HG03097 (cell line): ENCODE measurements at regions not wholly inside any gene's neighbourhood (a gene's known extent, or its start where the extent isn't known, plus 50 kb on each side); places are given as distances from the start of the nearest gene placed in this dataset.

Experiments used
- ATAC-seq: cut with Tn5 transposase; IDR thresholded peaks from one replicate; pipeline ENCODE4 v1.9.1; 2021; ENCODE audit not compliant: unreplicated experiment, low FRiP score

DNA sequence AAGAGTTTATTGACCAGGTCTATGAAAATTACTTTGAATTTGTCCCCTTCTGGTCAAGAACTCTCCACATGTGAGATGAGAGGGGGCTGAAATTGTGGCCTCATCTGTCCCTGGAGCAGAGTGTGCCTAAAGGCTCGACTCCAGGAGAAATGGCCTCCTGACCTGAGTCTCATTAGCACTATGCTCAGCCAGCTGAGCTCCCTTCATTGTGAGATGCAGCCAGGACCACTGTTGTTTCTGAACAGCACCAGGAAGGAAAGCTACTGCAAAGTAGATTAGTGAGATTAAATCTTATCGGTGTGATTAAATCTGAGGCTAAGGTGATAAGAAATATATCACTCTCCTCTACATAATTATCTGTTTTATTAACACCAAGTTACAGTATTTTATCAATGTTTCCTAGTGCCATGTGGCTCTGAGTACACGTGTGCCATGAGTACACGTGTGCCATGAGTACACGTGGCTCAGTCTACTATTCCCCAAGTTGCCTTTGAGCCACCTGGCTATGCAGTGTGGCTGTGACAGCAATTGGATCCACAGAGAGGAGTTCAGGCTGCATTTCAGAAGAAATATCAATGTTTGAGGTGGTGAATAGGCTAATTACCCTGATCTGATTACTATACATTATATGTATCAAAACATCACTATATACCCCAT lies 126.9 kb downstream of the IPMK start:
- ATAC-seq = no peak

DNA sequence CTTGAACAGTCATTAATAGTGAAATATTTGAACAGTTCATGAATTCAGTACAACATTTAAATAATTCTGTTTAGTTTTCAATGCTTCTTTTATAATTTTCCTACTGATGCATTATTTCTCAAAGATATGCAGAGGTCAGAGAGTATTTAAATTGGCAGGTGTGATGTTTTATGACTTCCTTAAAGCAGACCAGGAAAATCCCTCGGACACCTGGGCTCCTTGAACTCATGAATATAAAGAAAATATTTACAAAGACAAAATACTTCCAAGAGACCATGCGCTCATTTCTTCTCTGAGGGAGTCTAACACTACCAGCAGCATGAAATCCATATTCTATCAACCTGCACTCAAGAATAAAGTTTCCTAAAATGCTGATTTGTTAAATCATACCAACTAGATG lies 127.6 kb downstream of the IPMK start:
- no peak for ATAC-seq

DNA sequence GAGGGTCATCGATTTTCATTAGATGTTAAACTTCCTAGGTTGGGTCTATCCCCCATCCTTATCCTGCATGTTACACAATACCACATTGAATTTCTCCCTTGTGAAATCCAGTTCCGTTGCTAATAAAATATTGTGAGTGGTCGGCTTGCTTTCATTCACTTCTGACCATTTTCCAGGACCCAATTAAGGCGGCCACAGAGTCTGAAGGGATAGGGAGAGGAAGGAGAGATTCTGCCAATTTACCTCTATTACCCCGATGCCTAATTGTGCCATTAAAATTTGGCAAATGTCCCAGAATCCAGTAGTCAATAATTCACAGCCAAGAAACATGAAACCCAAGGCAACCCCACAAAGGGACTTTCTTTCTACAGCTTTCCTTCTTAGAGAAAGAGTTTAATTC lies 129.9 kb downstream of the IPMK start:
- no peak for ATAC-seq

DNA sequence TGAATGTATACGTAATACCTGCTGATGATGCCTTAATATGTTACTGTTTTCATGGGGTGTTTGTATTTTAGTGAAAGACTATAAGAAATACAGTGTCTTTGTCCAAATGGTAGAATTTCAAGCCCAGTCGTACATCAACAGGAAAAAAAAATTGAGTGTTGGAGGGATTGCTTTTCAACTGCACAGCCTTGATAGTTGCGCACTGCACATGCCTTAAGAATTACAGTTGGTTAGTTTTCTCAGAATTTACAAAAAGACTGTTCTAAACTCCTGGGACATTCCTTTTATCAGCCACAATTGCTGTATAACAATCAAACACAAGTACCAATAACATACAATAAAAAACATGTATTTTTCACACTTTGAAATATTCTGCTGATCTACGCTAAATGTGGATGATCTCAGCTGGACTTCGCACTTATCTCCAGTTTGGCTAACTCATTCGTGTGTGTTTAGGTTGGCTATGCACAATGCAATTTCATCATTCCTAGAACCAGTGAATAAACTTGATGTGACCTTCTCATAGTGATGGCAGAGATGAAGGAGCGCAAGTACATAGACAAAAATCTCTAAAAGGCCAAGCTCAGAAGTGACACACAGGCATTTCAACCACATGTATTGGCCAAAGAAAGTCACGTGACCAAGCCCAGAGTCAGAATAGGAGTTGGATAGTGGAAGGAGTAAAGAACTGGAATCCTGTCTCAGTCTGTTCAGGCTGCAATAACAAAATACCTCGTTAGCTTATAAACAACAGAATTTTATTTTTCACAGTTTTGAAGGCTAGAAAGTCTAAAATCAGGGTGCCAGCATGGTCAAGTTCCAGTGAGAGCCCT lies 152.3 kb downstream of the IPMK start:
- no peak for ATAC-seq

DNA sequence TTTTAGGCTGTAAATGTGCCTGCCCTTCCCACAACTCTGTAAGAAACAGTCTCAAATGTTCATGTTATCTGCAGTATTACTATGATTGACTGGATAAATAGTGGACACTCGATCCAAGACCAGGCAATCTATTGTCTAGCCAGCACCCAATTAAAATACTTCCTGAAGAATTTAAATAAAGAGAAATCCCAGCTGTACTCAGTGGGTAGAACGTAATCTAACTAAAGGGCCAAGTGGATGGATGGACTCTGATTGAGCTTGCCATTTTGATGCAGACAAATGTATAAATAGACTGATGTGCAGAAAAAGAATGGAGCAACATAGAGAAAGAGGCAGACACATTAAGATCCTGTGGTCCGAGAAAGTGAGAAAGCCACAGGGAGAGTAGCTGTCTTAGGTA lies 158.0 kb downstream of the IPMK start:
- ATAC-seq = no peak

DNA sequence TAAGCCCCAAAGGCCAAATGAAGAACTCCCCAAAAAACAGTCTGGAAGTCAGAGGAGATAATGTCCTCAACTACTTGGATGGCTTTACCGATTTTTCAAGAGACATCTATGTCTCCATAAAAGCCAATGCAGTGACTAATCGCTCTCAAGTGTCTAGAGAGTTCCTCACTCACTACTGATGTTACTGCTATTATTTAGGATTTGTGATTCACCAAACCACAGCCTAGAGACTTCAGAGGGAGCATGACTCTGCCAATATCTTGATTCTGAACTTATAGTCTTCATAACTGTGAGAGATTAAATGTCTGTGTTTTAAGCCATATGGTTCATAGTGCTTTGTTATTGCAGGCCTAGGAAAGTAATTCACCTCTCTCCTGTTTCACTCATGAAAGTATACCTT lies 160.2 kb downstream of the IPMK start:
- ATAC-seq = no peak

DNA sequence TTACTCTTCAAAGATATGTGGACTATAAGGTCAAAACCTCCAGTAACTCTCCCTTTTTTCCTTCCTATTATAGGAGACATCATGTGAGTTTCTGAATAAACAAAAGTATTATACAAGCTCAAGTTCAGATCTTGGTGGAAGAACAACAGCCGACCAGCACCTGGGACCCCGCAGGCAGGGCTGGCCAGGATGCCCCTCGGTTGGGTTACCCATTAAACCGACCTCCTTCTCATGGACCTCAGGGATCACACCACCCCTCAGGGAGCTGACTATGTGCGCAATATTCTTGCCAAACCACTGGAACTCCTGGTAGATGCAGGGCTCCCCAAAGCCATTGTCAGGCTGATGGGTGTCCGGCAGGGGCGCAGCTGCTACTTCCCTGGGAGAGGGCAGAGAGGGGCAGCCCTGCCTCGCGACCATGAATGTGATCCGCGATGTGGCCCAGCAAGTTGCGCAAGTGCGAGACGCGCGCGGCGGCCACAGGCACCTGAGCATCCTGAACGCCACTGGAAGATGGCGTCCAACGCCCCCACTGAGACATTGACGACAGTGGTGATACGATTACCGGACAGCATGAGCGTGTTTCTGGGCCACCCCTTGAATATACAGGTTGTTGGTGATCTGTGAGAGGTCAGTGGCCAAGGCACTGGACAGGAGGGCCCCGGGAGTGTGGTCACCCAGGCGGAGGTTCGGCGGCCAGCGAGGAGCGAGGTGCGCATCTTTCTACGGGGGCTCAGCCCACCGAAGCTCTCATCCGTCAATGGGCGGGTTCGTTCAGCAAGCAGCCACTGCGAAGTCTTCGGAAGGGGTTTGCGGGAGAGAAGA lies 161.3 kb downstream of the IPMK start:
- ATAC-seq = no peak

DNA sequence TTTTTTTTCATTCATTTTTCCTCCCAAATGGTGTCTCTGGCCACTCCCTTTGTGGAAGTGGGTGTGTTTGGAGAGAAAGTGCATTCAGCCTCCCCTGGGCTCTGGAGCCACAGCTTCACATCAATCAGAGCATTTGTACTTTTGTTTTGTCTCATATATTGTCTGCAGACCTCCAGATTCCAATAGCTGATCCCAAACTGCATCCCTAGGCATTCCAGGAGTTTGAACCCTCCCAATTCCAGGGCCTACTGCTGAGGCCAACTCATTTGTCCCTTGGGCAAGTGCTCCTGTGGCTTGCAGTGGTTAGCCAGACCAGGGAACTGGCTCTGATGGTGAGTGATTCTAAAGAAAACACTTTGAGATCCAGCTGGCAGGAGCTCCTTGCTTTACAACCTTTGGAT lies 163.3 kb downstream of the IPMK start:
- ATAC-seq = no peak

DNA sequence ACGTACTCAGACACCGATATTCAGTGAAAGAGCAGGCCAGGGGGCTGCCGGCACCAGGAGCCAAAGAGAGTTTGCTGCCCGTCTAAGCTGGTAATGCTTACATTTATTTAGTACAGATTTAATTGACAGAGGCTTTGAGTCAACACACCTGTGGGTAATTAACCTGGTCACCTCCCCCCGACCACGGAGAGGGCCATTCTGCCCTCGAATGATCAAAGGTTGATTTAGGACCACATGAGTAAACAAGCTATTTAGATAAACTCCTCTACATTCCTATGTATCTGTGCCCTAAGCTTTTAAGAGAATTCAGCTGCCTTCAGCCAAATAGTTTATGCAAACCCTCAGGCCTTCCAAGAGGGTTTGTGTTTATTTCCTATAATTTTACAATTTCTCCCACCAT lies 164.8 kb downstream of the IPMK start:
- no peak for ATAC-seq

DNA sequence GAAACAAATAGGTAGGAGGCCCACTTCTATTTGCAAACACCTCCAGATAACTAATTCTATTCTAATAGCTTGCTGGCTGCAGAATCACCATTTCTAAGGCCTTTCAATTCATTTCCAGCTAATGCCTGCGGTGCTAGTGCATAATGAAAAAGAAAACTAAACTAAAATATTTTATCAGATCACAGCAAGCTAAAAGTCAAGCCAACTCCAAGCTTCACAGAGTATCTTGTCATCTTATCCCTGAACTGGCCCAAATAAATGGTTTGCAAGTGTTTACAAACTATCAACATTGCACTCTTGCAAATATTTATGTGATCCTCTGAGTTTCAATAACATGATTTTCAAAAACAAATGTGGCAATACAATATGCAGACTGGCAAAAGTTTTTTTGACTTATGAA lies 166.0 kb downstream of the IPMK start:
- no peak for ATAC-seq

DNA sequence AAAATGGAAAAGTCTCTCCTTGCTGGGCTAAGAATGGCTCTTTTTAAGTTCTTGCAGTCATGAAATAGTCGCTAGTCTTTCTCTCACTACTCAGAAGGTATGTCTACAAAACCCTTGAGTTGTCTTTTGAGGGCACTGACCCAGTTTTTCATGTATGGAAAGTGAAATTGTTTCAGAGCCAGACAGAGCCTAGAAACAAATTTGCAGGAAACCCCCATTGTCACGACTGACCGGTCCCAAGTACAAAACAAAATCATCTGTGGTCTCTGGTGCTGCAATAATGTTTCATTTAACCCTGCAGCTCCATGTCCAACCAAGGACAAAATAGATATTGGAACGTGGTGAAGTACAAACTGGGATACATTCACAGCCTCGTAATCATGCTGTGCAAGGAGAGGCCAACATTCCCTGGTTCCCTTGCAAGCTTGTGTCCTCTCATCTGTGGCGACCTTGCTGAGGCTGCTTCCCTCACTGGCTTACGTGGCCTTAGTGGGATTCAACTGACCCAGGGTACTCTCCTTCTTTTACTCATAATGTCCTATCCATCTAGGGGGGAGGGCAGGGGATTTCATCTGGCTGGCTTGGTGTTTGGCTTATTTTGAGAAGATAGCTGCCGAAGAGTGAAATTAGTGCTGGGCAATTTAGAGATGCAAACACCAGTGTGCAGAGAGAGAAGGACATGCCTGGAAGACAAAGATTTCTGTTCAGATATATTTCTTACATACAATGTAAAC lies 172.5 kb downstream of the IPMK start:
- ATAC-seq = no peak

DNA sequence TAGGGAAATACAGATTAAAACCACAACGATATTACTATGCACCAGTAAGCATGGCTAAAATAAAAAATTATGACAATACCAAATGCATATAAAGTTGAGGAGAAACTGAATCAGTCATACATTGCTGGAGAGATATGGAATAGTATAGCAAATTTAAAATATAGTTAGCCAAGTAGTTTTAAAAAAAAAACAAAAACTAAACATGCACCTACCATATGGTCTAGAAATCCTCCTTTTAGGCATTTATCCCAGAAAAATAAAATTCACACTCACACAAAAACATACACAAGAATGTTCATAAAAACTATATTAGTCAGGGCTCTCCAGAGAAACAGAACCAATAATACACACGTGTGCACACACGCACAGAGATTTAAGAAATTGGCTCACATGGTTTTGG lies 175.8 kb downstream of the IPMK start:
- ATAC-seq = no peak

DNA sequence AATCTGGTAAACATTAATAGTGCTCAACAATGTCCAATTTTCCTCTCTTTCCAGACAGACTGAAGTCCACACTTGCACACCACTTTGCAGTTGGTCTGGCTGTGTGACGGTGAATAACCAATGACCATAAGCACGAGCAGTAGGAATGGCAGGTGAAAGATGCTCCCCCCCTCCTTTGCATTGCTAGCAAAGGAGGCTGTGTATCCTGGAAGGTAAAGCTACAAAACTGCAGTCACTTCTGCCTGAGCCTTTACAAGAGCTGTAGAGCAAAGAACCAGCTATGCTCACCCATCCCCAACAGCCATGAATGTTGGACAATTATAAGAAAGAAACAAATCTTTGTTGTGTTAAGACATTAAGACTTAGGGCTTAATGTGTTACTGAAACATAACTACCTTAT lies 178.0 kb downstream of the IPMK start:
- ATAC-seq = no peak

DNA sequence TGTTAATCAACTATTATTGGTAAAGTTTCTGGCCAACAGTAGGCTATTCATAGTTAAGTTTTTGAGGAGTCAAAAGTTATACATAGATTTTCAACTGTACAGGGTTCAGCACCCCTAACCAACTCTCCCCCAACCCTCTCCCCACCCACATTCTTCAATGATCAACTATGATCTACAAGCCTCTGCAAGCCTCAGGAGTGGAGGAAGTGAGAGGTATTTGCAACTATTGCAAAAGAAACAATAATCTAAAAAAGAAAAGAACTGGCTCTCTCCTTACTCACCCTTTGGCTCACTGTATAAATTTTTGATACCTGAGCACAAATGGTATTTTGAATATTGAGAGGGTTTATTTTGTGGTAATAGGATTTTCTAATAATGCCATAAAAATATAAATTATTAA lies 179.8 kb downstream of the IPMK start:
- no peak for ATAC-seq

DNA sequence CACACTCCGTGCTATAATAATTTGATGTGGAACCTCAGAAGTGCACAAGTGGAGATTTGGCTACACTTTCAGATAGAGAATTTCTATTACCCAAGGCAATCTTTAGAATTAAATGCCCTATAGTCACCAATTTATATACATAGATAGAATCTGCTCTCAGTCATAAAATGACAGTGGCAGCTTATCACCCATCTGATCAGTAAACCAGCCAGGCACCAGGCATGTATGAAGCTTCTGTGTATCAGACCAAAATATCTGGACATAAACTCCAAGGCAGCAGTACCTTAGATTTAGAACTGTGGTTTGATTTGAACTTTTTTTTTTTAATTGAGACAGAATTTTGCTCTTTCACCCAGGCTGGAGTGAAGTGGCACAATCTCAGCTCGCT lies 180.9 kb downstream of the IPMK start:
- no peak for ATAC-seq

DNA sequence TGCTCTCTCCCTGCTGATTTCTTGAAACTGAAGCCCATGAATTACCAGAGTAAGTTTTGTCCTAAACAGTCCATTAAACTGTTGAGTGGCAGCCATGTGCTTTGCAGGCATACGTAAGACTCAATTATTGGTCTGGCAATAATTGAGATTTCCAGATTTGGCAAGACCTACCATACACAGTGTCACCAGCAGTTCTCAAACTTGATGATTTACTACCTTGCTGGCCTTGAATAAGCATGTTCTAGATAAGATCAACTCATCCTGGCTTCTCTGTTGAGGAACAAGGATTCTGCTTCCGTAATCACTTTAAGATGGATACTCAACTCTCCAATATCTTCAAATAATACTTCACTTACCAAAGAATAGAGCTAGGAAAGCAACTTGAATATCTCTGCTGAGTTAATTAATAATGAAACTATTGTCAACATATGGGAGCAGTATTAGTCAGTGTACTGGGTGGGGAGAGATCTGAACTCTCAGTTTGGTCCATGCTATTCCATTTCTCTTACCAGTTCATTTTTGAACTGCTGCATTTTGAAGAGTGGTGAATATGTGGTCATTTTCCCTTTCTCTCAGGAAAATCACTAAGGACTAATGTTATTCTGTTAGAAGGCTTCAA lies 181.4 kb downstream of the IPMK start:
- no peak for ATAC-seq

DNA sequence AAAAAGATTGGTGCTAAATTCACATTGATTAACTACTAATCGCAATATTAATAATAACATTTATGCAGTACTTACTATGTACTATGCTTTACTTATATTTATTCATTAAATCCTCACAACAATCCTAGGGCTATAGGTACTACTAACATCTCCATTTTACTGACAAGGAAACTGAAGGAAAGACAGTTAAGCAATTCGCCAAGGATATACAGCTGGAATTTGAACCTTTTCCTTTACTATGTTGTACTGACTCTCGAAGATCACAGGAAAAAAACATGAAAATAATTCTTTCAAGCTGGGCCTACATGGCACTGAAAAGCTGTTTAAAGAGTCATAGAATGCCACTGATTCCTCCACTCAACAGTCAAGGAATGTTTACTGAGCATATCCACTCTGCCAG lies 185.4 kb downstream of the IPMK start:
- no peak for ATAC-seq

DNA sequence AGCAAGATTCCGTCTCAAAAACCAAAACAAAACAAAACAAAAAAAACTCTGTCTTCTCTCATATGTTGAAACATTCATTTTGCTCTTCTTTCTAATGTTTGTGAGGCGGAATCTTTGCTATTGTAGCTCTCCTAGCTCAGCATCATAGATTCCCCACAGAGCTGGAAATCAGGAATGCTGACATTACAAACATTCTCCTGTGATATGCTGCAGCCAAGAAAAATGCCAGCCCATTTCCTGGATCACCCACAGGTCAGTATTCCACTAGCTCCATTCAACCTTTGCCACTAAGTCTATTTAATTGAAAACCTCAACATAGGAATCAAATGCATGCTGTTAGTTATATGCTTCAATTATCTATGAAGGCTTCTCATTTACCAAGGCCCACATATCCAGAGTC lies 186.3 kb downstream of the IPMK start:
- ATAC-seq = no peak

DNA sequence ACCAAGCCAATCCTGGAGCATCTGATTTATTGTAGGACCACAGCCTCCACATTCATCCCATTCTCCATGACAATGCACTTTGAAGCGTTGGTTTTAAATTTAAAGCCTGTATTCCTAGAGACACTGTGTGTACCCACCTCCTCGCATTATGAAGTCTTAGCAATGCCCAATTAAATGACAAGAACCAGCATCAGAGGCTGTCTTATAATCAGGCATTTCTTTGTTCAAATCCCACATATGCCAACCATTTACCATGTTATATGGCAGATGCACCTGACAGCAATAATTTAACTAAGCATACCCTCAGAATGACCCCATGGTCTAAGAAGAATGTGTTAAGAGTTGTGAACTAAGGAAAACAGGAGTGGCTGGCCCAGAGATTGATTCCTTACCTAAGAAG lies 188.2 kb downstream of the IPMK start:
- no peak for ATAC-seq

DNA sequence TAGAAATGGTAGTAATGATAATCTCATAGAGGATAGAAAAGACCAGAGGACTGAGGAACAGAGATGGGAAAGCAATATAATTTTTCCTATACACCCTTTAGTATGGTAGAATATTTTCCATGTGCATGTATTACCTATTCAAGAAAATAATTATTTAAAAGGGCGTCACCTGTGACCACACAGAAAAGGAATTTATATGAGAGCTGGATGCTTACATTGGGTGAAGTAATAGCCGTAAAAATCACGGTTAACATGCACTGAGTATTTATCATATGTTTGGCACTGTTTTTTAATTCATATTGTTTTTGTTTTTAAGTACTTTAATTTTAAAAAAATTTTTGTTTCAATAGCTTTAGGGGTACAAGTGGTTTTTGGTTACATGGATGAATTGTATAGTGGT lies 195.1 kb downstream of the IPMK start:
- no peak for ATAC-seq
